Testis (tissue), 2 donors: ENCODE measurements at regions not wholly inside any gene's neighbourhood (a gene's known extent, or its start where the extent isn't known, plus 50 kb on each side); places are given as distances from the start of the nearest gene placed in this dataset.

Source experiments
- POLR2A ChIP-seq: fragments of 450-650 bp; IDR thresholded peaks from one replicate; pipeline ENCODE4 v1.6.1; 2017; ENCODE audit warnings: antibody characterized with exemption, mild to moderate bottlenecking, moderate library complexity
- TF ChIP-seq, protein P1 (sequence below), 3 experiments: fragments of 450-650 bp in 2 of 3; fragments of 200-600 bp in 1 of 3; sonication (generic) in 1 of 3; IDR thresholded peaks; one replicate each; pipeline ENCODE4 v1.5.1; 2016 to 2019; ENCODE audit warnings: antibody characterized with exemption in 3 of 3, mild to moderate bottlenecking in 2 of 3, moderate library complexity in 1 of 3

DNA sequence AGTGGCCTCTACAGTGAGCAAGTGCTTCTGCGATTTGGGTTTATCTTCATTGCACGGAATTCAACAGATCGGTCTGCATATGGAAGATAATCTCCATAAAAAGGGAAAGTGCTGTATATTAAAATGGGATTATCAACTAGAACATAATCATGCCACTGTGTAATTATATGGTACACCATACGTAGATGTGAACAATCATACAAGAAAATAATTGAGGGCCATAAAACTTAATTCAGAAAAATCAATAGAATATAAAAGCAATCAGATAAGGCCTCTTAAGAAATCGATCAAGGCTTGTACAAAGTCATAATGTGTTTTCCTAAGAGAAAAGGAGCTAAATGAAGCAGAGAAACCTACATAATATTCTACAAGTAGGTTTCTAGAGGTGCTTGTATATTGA is 157.5 kb upstream of the MGMT start:
- TF ChIP-seq, protein P1, sequence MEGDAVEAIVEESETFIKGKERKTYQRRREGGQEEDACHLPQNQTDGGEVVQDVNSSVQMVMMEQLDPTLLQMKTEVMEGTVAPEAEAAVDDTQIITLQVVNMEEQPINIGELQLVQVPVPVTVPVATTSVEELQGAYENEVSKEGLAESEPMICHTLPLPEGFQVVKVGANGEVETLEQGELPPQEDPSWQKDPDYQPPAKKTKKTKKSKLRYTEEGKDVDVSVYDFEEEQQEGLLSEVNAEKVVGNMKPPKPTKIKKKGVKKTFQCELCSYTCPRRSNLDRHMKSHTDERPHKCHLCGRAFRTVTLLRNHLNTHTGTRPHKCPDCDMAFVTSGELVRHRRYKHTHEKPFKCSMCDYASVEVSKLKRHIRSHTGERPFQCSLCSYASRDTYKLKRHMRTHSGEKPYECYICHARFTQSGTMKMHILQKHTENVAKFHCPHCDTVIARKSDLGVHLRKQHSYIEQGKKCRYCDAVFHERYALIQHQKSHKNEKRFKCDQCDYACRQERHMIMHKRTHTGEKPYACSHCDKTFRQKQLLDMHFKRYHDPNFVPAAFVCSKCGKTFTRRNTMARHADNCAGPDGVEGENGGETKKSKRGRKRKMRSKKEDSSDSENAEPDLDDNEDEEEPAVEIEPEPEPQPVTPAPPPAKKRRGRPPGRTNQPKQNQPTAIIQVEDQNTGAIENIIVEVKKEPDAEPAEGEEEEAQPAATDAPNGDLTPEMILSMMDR (IDR thresholded peaks at IDR 0.05) = no peak
- no peak for TF ChIP-seq POLR2A
